SU-DHL-6 (cell line): ENCODE measurements at regions not wholly inside any gene's neighbourhood (a gene's known extent, or its start where the extent isn't known, plus 50 kb on each side); places are given as distances from the start of the nearest gene placed in this dataset.

Source experiments
- H2AFZ ChIP-seq: fragments of 200-600 bp; sonication (generic); 2 replicates; pipeline ENCODE4 v1.6.1; 2014; ENCODE audit warnings: low read depth, mild to moderate bottlenecking, moderate library complexity, mixed read lengths, antibody characterized with exemption, low read length; ENCODE audit not compliant: severe bottlenecking
- H3F3A ChIP-seq: fragments of 200-600 bp; shearing (Covaris generic); 2 replicates; pipeline ENCODE4 v1.6.0; 2016; ENCODE audit warnings: antibody characterized with exemption, mild to moderate bottlenecking; ENCODE audit not compliant: insufficient read depth
- H3K27ac ChIP-seq: fragments of 200-600 bp; sonication (generic); 2 replicates; pipeline ENCODE4 v1.5.1; 2016; ENCODE audit warnings: low read depth, mild to moderate bottlenecking, low read length, moderate library complexity, mixed read lengths
- H3K27me3 ChIP-seq: fragments of 200-600 bp; sonication (generic), shearing (Covaris generic); 2 replicates; pipeline ENCODE4 v1.6.0; 2014; ENCODE audit warnings: mild to moderate bottlenecking, low read length
- H3K36me3 ChIP-seq: fragments of 200-600 bp; sonication (generic); 2 replicates; pipeline ENCODE4 v1.6.1; 2014; ENCODE audit warnings: mild to moderate bottlenecking, low read length, mixed read lengths
- H3K4me2 ChIP-seq: fragments of 300-600, 200-600 bp; shearing (Covaris generic), sonication (generic); 2 replicates; pipeline ENCODE4 v1.6.0; 2014; ENCODE audit warnings: low read length, low read depth, mild to moderate bottlenecking; ENCODE audit not compliant: poor library complexity, severe bottlenecking
- H3K4me3 ChIP-seq: fragments of 200-600 bp; sonication (generic); 2 replicates; pipeline ENCODE4 v1.5.1; 2014; ENCODE audit warnings: antibody characterized with exemption, low read length, mild to moderate bottlenecking, mixed read lengths; ENCODE audit not compliant: insufficient read depth, poor library complexity, severe bottlenecking
- H3K79me2 ChIP-seq: fragments of 200-600 bp; sonication (generic); 2 replicates; pipeline ENCODE4 v1.6.1; 2014; ENCODE audit warnings: mild to moderate bottlenecking, low read length, moderate library complexity; ENCODE audit not compliant: insufficient read depth
- H3K9ac ChIP-seq: fragments of 200-600 bp; sonication (generic); 2 replicates; pipeline ENCODE4 v1.7.0; 2014; ENCODE audit warnings: mild to moderate bottlenecking, low read length
- H3K9me2 ChIP-seq: fragments of 200-600 bp; sonication (generic); replicated peaks from 2 replicates; pipeline ENCODE4 v1.6.1; 2014; ENCODE audit warnings: low read length; ENCODE audit not compliant: insufficient read depth
- H3K9me3 ChIP-seq: fragments of 200-600 bp; sonication (generic); 2 replicates; pipeline ENCODE4 v1.6.1; 2014; ENCODE audit warnings: low read length, mixed read lengths; ENCODE audit not compliant: insufficient read depth
- H4K20me1 ChIP-seq: fragments of 200-600 bp; sonication (generic); 2 replicates; pipeline ENCODE4 v1.6.1; 2014; ENCODE audit warnings: low read depth, mild to moderate bottlenecking, antibody characterized with exemption, low read length, moderate library complexity, mixed read lengths
- EZH2phosphoT487 ChIP-seq: fragments of 200-600 bp; sonication (generic), shearing (Covaris generic); conservative IDR thresholded peaks from 2 replicates; pipeline ENCODE4 v1.6.1; 2018; ENCODE audit warnings: mild to moderate bottlenecking, antibody characterized with exemption, low read length, moderate library complexity, mixed read lengths
- TF ChIP-seq, protein P1 (sequence below): fragments of 200-600 bp; sonication (generic); IDR thresholded peaks from one replicate; pipeline ENCODE4 v1.5.1; 2017; ENCODE audit warnings: antibody characterized with exemption, mild to moderate bottlenecking, low read length, moderate library complexity; ENCODE audit not compliant: insufficient read depth, poor library complexity, severe bottlenecking

DNA sequence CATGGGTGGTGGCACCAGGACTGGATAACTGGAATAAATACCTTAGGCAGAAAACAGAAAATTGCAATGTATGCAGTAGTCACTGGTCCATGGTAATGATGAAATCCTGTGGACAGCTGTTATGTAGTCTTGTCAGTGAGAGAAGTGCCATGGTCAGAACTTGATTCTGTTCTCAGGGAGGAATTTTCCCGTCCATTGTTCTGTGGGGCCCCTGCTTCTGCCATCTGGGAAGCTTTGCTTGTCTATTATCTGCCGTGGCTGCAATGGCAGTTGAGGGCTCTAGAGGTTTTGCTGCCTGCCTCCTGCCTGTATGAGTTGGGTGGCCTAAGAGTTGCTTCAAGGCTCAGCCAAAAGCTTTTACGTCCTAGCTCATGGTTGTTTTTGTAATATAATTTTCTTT, 126.8 kb upstream of the SLC35B3 start:
- Histone ChIP-seq H3F3A (no peaks in the 10 kb centered on the region), H3K4me2 (no peak overlapping the region), H3K27me3 (no peaks in the 10 kb centered on the region), H2AFZ (no peak overlapping the region), H3K9me2 (no peaks in the 10 kb centered on the region), H4K20me1 (no peaks in the 10 kb centered on the region), H3K27ac (no peak overlapping the region), H3K4me3 (no peak overlapping the region), H3K36me3 (no peaks in the 10 kb centered on the region), H3K79me2 (no peaks in the 10 kb centered on the region), H3K9me3 (no peaks in the 10 kb centered on the region), H3K9ac (no peak overlapping the region)
- TF ChIP-seq, protein P1, sequence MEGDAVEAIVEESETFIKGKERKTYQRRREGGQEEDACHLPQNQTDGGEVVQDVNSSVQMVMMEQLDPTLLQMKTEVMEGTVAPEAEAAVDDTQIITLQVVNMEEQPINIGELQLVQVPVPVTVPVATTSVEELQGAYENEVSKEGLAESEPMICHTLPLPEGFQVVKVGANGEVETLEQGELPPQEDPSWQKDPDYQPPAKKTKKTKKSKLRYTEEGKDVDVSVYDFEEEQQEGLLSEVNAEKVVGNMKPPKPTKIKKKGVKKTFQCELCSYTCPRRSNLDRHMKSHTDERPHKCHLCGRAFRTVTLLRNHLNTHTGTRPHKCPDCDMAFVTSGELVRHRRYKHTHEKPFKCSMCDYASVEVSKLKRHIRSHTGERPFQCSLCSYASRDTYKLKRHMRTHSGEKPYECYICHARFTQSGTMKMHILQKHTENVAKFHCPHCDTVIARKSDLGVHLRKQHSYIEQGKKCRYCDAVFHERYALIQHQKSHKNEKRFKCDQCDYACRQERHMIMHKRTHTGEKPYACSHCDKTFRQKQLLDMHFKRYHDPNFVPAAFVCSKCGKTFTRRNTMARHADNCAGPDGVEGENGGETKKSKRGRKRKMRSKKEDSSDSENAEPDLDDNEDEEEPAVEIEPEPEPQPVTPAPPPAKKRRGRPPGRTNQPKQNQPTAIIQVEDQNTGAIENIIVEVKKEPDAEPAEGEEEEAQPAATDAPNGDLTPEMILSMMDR: no peak
- no peak for TF ChIP-seq EZH2phosphoT487

DNA sequence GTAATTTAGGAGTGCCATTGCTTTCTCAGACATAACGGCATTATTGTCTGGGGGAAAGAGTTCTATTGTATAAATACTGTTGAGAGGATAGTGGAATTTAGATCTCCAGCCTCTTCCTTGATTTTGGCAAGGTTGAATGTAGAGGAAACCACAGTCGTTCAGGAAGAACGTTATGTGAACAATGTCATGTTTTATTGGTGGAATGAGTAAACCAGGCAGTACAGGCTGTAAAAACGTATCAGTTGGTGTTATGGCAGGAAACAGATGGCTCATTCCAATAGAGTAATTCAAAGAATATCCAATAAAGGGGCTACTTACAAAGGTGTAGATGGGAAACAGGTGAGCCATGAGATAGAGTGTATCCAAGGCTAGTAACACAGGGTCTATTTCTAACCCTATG, 123.6 kb upstream of the SLC35B3 start:
- H3K9me3 ChIP-seq: no peaks in the 10 kb centered on the region
- no peak overlapping the region for H3K4me3 ChIP-seq
- no peaks in the 10 kb centered on the region for H3K27me3 ChIP-seq
- no peak overlapping the region for H3K27ac ChIP-seq
- no peak for TF ChIP-seq EZH2phosphoT487
- TF ChIP-seq, protein P1: no peak
- no peak overlapping the region for H3K4me2 ChIP-seq
- no peak overlapping the region for H3K9ac ChIP-seq
- H3K79me2 ChIP-seq: no peaks in the 10 kb centered on the region
- no peak overlapping the region for H2AFZ ChIP-seq
- no peaks in the 10 kb centered on the region for H3K9me2 ChIP-seq
- no peaks in the 10 kb centered on the region for H4K20me1 ChIP-seq
- no peaks in the 10 kb centered on the region for H3F3A ChIP-seq
- H3K36me3 ChIP-seq: no peaks in the 10 kb centered on the region

GRCh38 chr6:8557014-8557748, 121.8 kb upstream of the SLC35B3 start:
- Histone ChIP-seq H3K27me3 (no peaks in the 10 kb centered on the region), H3K27ac (no peak overlapping the region), H2AFZ (no peak overlapping the region), H3K79me2 (no peaks in the 10 kb centered on the region), H3K4me2 (no peak overlapping the region), H3K9ac (no peak overlapping the region), H3K4me3 (no peak overlapping the region), H3F3A (no peaks in the 10 kb centered on the region), H3K9me2 (no peaks in the 10 kb centered on the region), H4K20me1 (no peaks in the 10 kb centered on the region), H3K36me3 (no peaks in the 10 kb centered on the region), H3K9me3 (no peaks in the 10 kb centered on the region)
- TF ChIP-seq, protein P1: no peak
